Astrocyte of the cerebellum (primary cell): ENCODE measurements at regions not wholly inside any gene's neighbourhood (a gene's known extent, or its start where the extent isn't known, plus 50 kb on each side); places are given as distances from the start of the nearest gene placed in this dataset.

Experiments
- DNase-seq: peaks from one replicate; pipeline ENCODE4 v3.0.0-alpha.2; 2011; ENCODE audit warnings: low read depth
- H3K4me3 ChIP-seq: 2 replicates; pipeline ENCODE4 v1.5.1; 2011; ENCODE audit warnings: mild to moderate bottlenecking, low read depth, low read length, moderate library complexity
- in situ Hi-C: cut with HindIII; loops from 2 replicates; pipeline ENCODE4 v1.10.0; 2017; ENCODE audit warnings: low sequenced_read_pairs
- TF ChIP-seq, protein P1 (sequence below): IDR thresholded peaks from 2 replicates; pipeline ENCODE4 v1.5.1; 2012; ENCODE audit warnings: low read length, low read depth, moderate library complexity, mild to moderate bottlenecking; ENCODE audit errors: missing control alignments

DNA sequence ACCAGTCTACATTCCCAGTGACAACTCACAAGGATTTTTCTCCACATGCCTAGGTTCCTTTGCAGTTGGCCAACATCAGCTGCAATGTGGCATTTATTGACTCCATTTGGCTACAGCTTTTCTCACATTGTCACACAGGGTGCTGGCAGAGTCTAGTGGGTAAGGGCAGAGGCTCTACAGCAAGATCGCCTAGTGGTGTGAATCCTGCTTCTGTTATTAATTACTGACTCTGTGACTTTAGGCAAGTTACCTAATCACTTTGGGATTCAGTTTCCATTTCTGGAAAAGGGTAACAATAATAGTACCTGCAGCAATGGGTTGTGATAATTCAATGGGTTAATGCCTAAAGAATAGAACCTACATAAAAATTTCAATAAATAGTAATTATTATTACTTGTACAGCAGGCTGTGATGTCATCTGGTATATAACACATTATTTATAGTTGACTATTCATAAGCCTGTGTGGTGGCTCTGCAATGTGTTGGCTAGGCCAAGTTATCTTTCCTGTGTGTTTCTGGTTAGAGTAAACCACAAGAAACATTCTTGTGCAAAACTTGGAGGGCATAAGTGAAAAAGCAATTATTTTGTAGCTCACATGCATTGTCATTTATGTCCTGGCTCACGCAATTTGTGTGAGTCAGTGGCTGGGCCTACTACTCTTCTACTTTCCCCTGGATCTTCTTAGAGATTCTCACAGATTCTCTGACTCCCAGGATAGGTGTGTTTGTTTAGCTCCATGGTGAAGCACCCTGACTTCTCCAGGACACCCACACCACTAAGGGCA lies 59.5 kb downstream of the PTGS2 start:
- no peak overlapping the region for H3K4me3 ChIP-seq
- TF ChIP-seq, protein P1, sequence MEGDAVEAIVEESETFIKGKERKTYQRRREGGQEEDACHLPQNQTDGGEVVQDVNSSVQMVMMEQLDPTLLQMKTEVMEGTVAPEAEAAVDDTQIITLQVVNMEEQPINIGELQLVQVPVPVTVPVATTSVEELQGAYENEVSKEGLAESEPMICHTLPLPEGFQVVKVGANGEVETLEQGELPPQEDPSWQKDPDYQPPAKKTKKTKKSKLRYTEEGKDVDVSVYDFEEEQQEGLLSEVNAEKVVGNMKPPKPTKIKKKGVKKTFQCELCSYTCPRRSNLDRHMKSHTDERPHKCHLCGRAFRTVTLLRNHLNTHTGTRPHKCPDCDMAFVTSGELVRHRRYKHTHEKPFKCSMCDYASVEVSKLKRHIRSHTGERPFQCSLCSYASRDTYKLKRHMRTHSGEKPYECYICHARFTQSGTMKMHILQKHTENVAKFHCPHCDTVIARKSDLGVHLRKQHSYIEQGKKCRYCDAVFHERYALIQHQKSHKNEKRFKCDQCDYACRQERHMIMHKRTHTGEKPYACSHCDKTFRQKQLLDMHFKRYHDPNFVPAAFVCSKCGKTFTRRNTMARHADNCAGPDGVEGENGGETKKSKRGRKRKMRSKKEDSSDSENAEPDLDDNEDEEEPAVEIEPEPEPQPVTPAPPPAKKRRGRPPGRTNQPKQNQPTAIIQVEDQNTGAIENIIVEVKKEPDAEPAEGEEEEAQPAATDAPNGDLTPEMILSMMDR = no peak

DNA sequence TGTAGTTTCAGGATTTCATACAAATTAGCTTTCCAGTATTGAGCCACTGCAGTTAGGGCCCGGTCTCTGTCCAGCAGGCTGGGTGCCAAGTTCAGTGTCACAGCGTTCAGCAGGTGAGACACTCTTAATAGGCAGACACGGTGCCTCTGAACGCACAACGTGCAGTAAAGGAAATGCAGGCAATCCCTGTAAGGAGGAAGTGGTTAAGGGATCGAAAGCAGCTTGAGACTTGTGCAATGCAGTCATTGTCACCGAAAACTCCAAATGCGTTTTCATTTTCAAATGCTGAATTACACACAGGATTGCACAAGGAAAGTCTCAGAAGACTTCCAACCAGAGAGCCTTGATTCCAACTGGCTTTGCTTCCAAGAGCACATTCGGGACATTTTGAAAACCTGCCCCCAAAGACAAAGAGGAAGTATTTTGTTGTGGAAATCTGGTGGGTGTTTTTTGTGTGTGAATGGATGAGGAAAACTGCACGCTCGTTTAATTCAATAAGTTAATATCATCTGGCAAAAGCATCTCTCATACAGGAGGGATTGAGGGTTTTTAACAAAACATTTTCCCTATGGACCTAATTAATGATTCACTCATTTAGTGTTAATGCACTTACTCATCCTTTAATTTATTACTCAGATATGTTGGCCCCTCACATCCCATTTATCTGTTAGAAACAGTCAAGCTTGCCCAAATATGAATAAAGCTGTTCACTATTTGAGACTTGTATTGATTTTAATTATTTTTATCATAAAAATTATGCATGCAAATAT lies 61.6 kb downstream of the PTGS2 start:
- no peak overlapping the region for H3K4me3 ChIP-seq
- in situ Hi-C loops = no loop called here
- TF ChIP-seq, protein P1 = no peak
- DNase-seq = no peak

More for the DNA sequence above, 59.5 kb downstream of the PTGS2 start:
- in situ Hi-C loops = no loop called here
- DNase-seq = peak; percentile 95

DNA sequence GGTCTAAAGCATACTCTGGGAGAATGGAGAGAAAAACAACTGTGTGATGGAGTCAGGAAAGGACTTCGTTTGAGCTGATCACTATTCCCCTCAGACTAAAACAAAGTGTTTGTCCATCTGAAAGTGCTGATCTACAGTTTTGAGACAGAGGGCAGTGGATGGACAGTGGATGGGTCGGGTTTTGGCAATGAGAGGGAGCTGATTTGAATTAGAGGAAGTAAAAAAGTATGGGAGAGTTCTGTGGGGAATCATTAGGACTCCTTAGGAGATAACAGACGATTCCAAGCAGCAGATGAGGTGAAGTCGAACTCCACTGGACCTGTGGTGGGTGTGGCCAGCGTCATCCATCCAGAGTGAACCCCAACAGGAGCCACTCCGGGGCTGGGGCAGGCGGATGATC lies 62.3 kb downstream of the PTGS2 start:
- DNase-seq = no peak
- TF ChIP-seq, protein P1 = no peak
- in situ Hi-C loops = no loop called here
- no peak overlapping the region for H3K4me3 ChIP-seq

DNA sequence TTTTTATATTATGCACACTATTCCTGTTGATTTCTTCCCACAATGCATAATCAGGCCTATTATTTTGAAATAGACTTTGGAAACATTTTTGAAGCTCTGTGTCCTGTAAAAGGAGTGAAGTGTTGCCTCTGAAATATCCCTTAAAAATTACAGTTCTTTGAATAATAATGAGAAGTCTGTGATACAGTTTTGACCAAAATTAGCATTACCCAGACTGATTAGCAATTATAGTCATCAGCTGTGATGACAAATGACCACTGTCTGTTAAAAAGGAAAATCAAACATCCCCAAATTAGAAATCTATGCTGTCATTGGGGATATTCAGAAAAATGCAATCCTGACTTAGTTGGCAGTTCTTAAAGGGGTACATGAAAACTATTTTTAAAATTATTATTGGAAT lies 63.7 kb downstream of the PTGS2 start:
- TF ChIP-seq, protein P1 = no peak
- no peak for DNase-seq
- H3K4me3 ChIP-seq = no peak overlapping the region
- in situ Hi-C loops = no loop called here

DNA sequence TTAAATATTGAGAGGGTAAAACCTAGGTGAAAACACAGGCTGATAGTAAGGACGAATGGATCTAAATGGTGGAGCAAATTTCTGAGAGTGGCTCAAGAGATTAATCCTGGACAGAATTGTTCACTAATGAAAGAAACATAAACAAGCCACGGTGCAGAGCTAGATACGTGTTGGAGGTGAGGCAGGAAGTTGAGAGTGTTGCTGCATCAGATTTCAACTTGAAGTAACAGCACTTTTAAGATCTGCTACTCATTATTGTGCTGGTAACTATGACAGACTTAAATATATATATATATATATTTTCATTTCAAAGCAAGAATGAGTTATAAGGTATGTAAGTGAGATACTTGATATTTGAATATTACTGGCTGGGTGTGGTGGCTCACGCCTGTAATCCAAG lies 64.9 kb downstream of the PTGS2 start:
- TF ChIP-seq, protein P1 = no peak
- in situ Hi-C loops = no loop called here
- no peak for DNase-seq
- H3K4me3 ChIP-seq = no peak overlapping the region

DNA sequence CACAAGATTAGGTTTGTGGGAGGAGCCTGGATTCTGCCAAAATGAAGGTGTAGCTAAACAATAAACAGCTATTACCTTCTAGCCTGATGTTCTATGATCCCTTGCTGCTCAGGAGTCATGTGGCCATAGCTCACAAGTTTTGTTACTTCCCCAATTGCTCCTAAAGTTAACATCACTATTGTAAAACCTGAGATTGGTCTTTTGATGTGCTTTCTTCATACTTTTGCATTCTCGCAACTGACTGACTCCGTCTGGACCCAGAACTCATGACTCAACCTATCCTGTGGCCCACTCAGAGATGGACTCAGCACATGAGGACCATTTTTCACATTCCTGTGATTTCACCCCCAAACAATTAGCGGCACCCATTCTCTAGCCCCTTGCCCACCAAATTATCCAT lies 69.1 kb downstream of the PTGS2 start:
- in situ Hi-C loops = no loop called here
- no peak for DNase-seq
- TF ChIP-seq, protein P1 = no peak

More for the DNA sequence above, 69.1 kb downstream of the PTGS2 start:
- H3K4me3 ChIP-seq = no peak overlapping the region
